Mucosa of descending colon (tissue), 3 donors: ENCODE measurements at regions not wholly inside any gene's neighbourhood (a gene's known extent, or its start where the extent isn't known, plus 50 kb on each side); places are given as distances from the start of the nearest gene placed in this dataset.

Source experiments
- ATAC-seq: fragments of 200-7000 bp; cut with Tn5 transposase; one replicate; pipeline ENCODE4 v1.9.1; 2020; ENCODE audit warnings: mild to moderate bottlenecking, moderate library complexity
- DNase-seq, 3 donors: peaks; one replicate each; pipeline ENCODE4 v3.0.0-alpha.2; 2020
- H3K36me3 ChIP-seq: fragments of 200-600 bp; one replicate; pipeline ENCODE4 v1.8.0; 2021; ENCODE audit warnings: low read depth, mild to moderate bottlenecking
- H3K4me1 ChIP-seq: fragments of 200-600 bp; one replicate; pipeline ENCODE4 v1.8.0; 2021; ENCODE audit warnings: low read depth, mild to moderate bottlenecking
- H3K4me3 ChIP-seq: fragments of 200-600 bp; one replicate; pipeline ENCODE4 v1.8.0; 2021; ENCODE audit warnings: mild to moderate bottlenecking
- H3K9me3 ChIP-seq: fragments of 200-600 bp; one replicate; pipeline ENCODE4 v1.8.0; 2021; ENCODE audit warnings: mild to moderate bottlenecking
- intact Hi-C, 2 donors: fragments of 100-400 bp; cut with DNase I in 1 of 2; cut with micrococcal nuclease in 1 of 2; formaldehyde crosslinking; loops; one replicate each; pipeline versions ENCODE4 v1.11.0 to v1.11.1; 2022; cut with DNase I, micrococcal nuclease
- TF ChIP-seq, protein P1 (sequence below): fragments of 200-600 bp; IDR thresholded peaks from one replicate; pipeline ENCODE4 v1.8.0; 2022; ENCODE audit warnings: antibody characterized with exemption, mild to moderate bottlenecking
- donor health status: DM: no; HTN: no; CAD: no; lungs with moderate emphysema.
- donor health status: DM: no; HTN: no; CAD: no.
- donor health status: DM: no; HTN: yes; CAD: no.

DNA sequence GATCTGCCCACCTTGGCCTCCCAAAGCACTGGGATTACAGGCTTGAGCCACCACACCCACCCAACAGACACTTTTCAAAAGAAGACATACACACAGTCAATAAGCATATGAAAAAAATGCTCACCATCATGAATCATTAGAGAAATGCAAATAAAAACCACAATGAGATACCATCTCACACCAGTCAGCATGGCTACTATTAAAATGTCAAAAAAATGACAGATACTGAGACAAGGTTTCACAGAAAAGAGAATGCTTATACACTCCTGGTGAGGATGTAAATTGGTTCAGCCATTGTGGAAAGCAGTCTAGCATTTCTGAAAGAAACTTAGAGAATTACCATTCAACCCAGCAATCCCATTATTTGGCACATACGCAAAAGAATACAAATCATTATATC is 1947.2 kb downstream of the SUCLG1 start:
- no peak overlapping the region for H3K4me3 ChIP-seq
- intact Hi-C loops: no loop called here
- DNase-seq: no peak
- H3K4me1 ChIP-seq: no peaks in the 10 kb centered on the region
- no peak for ATAC-seq
- no peaks in the 10 kb centered on the region for H3K9me3 ChIP-seq
- H3K36me3 ChIP-seq: no peaks in the 10 kb centered on the region
- TF ChIP-seq, protein P1, sequence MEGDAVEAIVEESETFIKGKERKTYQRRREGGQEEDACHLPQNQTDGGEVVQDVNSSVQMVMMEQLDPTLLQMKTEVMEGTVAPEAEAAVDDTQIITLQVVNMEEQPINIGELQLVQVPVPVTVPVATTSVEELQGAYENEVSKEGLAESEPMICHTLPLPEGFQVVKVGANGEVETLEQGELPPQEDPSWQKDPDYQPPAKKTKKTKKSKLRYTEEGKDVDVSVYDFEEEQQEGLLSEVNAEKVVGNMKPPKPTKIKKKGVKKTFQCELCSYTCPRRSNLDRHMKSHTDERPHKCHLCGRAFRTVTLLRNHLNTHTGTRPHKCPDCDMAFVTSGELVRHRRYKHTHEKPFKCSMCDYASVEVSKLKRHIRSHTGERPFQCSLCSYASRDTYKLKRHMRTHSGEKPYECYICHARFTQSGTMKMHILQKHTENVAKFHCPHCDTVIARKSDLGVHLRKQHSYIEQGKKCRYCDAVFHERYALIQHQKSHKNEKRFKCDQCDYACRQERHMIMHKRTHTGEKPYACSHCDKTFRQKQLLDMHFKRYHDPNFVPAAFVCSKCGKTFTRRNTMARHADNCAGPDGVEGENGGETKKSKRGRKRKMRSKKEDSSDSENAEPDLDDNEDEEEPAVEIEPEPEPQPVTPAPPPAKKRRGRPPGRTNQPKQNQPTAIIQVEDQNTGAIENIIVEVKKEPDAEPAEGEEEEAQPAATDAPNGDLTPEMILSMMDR: no peak

DNA sequence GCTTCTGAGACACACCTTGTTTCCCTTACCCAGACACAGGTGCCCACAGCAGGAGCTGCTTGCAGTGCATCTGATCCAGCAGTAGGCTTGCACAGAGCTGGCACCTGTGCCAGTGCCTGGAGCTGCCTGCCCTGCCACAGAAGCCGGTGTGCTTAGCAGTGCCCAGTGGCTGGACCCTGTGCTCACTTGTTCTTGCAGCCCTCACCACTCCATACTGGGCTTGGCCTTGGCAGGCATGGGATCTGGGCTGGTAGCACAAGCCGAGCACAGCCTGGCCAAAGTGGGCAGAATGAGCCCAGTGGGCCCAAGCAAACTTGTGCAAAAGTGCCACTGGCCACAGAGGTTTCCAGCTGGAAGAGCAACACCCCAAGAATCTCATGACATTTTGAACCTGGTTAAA is 1950.4 kb downstream of the SUCLG1 start:
- intact Hi-C loops: no loop called here
- ATAC-seq: no peak
- no peaks in the 10 kb centered on the region for H3K36me3 ChIP-seq
- TF ChIP-seq, protein P1: no peak
- DNase-seq: no peak
- H3K9me3 ChIP-seq: no peaks in the 10 kb centered on the region
- H3K4me1 ChIP-seq: no peaks in the 10 kb centered on the region
- H3K4me3 ChIP-seq: no peak overlapping the region

DNA sequence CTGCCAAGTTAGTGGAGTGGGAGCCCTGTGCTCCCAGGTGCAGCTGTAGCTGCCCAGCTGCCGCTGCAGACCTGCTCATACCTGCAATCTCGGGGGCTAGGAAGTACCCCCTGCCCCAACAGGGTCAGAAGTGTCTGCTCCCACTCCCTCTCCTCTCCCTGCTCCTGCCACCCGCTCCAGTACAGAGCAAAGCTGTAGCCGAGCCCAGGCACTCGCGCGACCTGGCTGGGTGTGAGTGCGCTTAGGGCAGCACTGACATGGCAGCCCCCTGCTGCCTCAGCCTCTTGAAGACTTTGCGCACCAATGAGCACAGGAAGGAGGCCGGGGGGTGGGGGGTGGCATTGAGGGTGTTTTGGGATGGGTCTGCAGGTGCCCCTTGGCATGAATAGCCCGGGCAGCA is 1951.4 kb downstream of the SUCLG1 start:
- ATAC-seq (no peak), DNase-seq (no peak)
- TF ChIP-seq, protein P1: no peak
- Histone ChIP-seq H3K9me3 (peaks cover 5% of the 10 kb centered on the region), H3K4me3 (no peak overlapping the region), H3K4me1 (no peaks in the 10 kb centered on the region), H3K36me3 (no peaks in the 10 kb centered on the region)
- intact Hi-C loops: no loop called here

DNA sequence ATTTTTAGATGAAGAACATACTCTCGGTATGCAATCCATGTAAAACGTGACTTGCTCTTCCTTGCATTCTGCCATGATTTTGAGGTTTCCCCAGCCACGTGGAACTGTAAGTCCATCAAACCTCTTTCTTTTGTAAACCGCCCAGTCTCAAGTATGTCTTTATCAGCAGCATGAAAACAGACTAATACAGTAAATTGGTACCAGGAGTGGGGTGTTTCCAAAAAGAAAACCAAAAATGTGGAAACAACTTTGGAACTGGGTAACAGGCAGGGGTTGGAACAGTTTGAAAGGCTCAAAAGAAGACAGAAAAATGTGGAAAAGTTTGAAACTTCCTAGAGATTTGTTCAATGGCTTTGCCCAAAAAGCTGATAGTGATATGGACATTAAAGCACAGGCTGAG is 1957.9 kb downstream of the SUCLG1 start:
- Histone ChIP-seq H3K9me3 (peaks cover 22% of the 10 kb centered on the region), H3K4me1 (no peaks in the 10 kb centered on the region), H3K36me3 (no peaks in the 10 kb centered on the region), H3K4me3 (no peak overlapping the region)
- ATAC-seq: no peak
- no peak for DNase-seq
- TF ChIP-seq, protein P1: no peak
- intact Hi-C loops: no loop called here

DNA sequence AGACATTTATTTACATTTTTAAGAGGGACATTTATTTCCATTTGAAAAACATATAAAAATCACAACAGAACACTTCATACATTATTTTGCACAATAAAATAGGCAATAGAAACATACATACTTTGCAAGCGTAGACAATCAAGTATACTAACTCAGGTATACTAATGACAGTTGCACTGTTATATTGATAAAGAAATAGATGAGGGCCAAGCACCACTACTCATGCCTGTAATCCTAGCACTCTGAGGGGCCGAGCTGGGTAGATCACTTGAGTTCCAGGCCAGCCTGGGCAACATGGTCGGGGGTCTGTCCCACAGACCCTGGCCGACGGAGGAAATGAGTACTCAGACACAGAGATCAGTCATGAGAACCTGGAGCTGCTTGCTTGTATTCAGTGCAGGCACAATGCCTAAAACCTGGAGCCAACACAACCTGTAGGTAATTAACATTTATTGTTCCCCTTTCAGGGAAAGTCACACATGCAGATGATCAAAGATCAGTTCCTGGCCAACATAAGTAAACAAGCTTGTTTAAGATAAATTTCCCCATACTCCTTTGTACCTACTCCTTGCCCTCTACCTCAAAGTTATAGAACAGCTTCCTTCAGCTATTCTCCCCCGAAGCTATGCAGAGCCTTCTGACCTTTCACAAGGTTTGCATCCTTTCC is 1960.2 kb downstream of the SUCLG1 start:
- Histone ChIP-seq H3K4me3 (no peak overlapping the region), H3K4me1 (no peaks in the 10 kb centered on the region), H3K9me3 (peaks cover 22% of the 10 kb centered on the region), H3K36me3 (no peaks in the 10 kb centered on the region)
- intact Hi-C loops: no loop called here
- ATAC-seq: peak; percentile 94
- DNase-seq: peak in 2 of 3 donors; percentile 45 to 60
- TF ChIP-seq, protein P1: no peak

DNA sequence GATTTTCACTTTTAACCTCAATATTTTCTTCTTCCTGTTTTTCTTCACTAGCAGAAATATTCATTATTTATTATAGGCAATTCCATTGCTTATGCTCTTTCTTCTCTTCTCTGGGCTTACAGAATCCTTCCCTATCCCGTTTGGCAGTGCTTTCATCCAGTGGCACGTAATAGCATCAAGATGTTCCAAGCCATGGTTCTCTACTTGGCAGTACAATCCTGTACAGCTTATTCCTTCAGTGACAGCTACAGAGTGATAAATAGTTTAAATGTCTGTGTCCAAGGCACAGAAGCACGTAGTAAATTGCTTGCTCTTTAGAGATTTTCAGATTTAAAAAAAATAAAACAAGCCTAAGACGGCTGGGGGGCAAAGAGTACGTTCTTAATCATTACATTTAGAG is 1964.3 kb downstream of the SUCLG1 start:
- Histone ChIP-seq H3K36me3 (no peaks in the 10 kb centered on the region), H3K9me3 (peaks cover 12% of the 10 kb centered on the region), H3K4me3 (no peak overlapping the region), H3K4me1 (no peaks in the 10 kb centered on the region)
- DNase-seq (no peak), ATAC-seq (no peak)
- intact Hi-C loops: no loop called here
- TF ChIP-seq, protein P1: no peak
